SKM-1 (cell line): ENCODE measurements at regions not wholly inside any gene's neighbourhood (a gene's known extent, or its start where the extent isn't known, plus 50 kb on each side); places are given as distances from the start of the nearest gene placed in this dataset.
"Not testable (repeated sequence)": the region's sequence is repeated elsewhere in the genome, so short reads cannot be mapped to it uniquely, and the experiment has no call there.

Experiments used
- DNase-seq: peaks from one replicate; lab custom pipeline; 2025; ENCODE audit not compliant: unreplicated experiment; lab: John Stamatoyannopoulos, UW

DNA sequence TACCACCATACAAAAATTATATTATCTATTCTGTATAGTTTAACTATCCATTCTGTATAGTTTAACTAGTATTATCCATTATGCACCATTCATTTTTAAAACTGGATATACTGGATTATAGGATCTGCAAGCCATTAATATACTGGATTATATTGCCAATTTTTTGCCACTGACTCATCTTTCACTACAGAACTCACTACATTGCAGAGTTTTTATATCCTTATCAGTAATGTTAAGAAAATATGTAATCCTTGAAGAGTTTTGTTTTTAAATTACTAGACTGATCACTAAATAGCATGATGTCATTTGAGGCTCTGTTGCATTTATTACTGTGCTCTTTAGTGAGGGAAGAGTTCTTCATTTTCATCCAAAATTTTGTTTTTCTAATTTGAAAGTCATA lies 109.8 kb upstream of the SNX2 start:
- no peak for DNase-seq

DNA sequence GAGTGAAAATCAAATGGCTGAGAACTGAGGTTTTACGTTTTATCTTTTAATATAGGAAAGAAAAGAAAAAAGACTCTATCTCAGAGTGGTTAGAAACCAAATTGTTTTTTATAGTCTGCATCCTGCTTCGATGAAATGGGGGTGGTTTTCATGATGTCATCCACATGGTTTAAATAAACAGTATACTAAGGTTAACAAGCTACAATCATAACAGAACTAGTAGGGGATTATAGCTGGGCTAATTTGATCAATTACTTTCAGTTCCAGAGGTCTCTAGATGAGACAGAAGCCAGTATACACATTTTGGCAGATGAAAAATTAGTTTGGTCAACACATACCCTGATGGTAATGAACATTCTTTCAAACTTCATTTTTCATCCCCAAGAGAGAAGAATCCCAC lies 106.3 kb upstream of the SNX2 start:
- no peak for DNase-seq

DNA sequence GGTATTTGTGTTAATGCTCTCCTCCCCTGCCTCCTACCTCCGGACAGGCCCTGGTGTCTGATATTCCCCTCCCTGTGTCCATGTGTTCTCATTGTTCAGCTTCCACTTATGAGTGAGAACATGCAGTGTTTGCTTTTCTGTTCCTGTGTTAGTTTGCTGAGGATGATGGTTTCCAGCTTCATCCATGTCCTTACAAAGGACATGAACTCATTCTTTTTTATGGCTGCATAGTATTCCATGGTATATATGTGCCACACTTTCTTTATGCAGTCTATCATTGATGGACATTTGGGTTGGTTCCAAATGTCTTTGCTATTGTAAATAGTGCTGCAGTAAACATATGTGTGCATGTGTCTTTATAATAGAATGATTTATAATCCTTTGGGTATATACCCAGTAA lies 105.2 kb upstream of the SNX2 start:
- DNase-seq: not testable (repeated sequence)

DNA sequence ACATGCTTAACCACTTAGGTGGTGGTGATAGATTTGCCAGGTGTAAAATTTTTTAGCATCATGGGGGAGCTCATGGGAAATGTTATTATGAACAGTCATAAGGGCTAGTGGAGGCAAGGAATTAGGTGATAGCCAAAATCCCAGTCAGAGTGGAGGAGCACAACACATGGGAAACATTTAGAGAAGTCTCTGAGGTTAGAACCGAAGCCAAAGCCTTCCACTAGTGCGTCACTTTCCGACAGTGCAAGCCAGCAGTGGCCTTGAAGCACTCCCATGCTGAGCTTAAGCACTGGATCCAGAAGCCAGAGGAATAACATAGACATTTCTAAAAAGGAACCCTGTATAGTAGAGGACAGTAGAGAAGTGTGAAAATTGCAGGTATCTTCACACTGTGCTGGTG lies 101.5 kb upstream of the SNX2 start:
- no peak for DNase-seq

DNA sequence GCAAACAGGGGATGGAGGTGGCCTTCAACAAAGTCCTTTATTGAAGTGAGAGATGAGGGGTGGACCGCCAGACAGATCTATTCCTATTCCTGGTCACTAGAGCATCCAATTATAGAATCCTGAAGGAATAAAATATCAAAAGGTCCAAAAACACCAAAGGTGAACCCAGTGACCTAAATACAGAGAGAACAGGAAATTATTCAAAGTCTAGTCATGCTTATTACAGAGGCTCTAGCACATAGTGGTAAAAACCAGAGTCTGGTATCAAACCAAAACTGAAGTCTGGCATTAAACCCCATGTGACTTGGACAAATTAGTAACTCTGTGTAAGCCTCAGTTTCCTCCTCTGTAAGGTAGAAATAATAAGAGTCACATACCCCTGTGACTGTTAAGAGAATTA lies 100.5 kb upstream of the SNX2 start:
- DNase-seq: no peak

DNA sequence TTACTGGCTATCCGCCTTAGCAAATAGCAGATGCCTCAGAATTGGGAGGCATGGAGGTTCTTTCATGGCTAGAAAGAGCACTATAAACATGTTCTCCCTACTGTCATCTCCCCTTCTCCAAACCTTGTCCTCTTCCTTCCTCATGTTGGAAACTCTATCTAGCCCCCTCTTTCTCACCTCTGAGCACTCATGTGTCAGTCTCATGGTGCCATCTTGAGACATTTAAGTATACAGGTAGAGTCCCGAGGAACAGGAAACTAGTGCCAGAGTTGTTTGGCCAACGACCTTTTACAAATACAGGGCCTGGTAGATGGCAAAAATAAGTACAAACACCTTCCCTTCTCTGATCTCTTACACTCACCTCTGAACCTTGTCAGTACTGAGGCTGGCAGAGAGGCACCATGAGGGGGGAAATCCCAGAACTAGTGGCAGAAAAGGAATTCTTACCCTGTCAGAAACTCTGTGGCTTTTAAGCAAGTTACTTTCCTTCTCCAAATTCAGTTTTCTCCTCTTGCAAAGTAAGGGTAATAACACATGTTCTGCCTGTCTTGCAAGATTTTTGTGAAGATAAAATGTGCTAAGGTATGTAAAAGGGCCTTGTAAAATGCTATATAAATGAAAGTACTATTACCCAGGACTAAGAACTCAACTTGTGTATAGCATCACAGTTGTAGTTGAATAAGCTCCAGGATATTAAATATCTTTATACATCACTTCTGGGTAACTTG lies 94.1 kb upstream of the SNX2 start:
- DNase-seq: no peak

DNA sequence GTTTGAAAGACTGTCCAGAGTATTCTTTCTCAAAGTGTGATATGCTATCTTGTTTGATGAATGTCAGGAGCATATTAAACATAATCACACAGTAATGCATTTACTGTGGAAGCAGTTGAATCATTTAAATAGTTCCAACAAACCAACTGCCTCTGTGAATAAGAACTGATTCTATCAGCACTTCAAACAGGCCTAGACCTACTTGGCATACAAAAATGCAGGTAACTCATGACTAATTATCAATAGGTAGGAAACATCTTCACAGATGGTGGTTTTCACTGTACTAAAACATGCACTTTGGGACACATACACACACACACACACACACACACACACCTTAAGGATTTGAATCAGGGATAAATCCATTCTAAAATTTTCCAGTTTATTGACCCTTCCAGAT lies 91.2 kb upstream of the SNX2 start:
- DNase-seq: no peak

DNA sequence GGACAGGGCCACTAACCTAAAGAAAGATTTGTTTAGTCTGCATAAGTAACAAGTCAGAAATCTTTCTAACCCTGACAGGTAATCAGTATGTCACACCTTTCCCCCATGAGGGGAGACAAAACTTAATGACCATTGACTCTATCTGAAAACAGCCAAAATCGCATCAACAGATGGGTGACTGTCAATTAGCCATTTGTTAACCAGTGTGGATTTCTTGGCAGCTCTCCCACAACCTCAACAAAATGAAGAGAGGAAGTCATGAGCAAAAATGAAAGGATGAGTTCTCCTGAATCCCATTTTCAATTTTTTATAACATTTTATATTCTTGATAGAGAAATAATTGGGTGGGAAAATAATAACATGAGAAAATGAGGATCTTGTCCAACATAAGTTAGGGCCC lies 84.6 kb upstream of the SNX2 start:
- DNase-seq: no peak

DNA sequence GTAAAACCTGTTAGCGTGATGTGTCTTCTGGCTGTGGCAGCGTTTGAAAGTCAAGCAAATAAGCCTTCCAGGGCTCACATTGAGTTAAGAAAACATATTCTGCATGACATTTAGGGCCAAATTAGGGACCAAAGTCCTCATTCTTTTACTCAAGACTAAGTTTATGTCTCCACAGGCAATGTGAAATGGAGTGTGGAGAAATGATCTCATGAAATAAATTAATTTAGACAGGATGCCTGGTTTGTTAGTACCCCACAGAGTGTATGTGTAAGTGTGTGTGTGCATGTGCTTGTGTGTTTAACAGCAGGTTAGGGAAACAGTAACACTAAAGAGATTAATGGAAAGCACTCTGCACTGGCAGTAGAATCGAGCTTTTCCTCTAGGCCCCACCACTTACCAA lies 82.9 kb upstream of the SNX2 start:
- DNase-seq: no peak

DNA sequence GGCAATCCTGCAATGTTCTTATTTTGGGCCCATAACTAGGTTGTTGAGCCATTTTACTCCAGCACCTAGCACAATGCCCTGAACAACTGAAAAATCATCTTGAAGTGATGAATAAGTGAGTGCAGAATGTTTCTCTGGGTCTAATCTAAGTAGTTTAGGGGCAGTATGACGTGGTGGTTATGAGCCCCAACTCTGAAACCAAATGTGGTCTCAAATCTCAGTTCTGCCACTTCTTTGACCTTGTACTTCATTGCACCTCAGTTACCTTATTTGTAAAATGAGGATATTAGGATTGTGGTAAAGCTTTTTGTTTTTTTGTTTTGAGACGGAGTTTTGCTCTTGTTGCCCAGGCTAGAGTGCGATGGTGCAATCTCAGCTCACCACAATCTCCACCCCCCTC lies 80.9 kb upstream of the SNX2 start:
- no peak for DNase-seq

DNA sequence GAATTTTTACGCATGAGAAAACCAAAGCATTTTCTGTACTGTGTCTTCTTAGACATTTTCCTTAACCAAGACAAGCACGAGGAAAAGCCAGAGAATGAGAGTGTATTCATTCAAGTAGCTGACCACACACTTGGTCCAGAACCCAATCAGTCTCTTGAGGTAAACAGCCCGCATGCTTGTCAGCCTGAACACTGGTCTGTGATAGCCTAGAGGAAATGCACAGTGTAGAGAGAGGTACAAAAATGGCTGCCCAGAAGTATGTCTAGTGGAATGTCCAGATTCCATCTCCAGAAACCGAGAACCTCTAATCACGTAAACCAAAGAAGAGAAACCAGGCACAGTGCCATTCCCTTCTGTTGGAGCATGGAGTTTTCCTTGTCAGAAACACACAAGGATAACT lies 80.0 kb upstream of the SNX2 start:
- no peak for DNase-seq

DNA sequence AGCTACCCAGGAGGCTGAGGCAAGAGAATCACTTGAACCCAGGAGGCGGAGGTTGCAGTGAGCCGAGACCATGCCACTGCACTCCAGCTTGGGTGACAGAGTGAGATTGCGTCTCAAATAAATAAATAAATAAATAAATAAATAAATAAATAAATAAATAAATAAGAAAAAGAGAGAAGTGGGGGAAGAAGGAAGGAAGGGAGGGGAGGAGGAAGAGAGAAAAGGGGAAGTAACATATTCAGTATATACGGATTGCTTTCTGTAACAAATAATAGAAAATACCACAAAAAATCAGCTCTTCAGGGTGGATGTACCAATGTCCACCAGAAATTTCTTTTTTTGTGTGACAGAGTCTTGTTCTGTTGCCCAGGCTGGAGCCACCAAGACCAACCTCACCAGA lies 78.1 kb upstream of the SNX2 start:
- peak; percentile 5 for DNase-seq

DNA sequence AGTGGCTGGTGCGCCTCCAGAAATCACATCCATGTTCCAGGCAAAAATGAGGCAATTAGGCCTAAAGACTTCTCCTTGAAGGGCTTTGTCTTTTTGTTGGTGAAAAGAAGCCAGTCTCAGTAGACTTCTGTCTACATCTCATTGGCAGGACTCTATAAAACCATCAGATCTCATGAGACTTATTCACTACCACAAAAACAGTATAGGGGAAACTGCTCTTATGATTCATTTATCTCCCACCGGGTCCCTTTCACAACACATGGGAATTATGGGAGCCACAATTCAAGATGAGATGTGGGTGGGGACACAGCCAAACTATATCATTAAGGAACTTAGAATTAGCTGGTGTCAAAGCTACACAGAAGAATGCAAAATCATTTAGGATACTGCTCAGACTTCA lies 77.7 kb upstream of the SNX2 start:
- DNase-seq: no peak

DNA sequence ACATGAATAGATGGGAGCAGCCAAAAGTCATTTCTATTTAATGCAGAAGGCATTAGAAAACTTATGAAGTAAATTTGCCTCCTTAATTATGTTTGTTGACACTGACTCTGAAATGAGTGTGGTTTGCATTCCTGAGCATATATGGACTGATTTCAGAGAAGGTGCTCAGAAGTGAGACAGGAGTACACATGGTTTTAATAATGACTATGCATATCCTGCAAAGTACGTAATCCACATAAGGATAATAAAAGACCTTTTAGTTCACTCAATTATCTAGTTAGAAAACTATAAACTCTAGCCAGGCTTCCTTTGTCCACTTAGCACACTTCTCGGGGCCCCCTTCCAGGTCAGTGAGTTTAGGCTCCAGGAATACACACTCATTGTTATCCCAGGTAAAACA lies 75.7 kb upstream of the SNX2 start:
- DNase-seq: no peak

DNA sequence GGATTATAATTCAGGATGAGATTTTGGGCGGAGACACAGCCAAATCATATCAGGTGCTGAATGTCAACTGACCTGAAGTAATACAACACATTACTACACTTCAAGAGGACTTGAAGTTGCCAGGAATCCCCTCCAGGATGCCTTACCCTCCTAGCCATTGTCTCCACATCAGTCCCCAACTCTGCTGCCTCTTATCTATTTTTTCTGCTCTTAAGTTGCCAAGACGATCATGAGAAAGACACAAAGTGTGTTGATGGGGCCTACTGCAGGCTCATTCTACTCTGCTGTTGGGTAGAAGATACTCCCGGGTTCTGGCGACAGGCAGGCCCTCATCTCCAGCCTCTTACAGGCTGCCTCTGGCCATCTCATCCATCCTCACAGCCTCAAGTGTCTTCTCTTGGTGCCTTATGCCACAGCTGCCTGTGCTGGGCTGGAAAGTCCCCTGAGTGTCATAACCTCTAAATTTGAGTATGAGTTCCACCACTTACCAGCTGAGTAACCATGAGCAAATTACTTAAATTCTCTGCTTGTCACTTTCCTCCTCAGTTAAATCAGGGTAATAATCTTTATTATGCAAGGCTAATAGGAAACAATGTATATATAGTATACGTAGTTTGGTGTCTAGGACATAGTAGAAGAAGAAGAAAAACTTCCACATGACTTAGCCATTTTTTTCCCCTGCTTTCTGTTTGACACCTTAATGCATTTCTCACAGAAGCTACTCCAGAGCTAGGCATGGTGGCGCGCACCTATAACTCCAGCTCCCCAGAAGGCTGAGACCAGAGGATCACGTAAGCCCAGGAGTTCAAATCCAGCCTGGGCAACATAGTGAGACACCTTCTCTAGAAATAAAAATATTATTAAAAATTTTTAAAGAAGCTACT lies 73.0 kb upstream of the SNX2 start:
- DNase-seq: no peak

DNA sequence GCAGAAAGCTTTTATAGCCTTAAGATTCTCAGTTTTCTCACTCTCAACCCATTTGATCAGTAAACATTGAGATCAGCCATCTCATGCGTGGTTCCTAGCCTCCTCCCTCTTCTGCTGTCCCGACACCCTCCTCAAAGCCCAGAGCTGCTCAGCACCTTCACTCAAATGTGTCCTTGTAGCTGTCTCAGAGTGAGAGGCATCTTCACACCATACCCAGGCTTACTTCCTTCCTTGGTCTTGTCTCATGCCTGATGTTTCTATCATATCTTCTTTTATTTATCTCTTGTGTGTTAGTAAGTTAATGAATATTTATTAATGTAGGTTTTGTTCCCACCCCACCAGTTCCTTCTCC lies 72.4 kb upstream of the SNX2 start:
- DNase-seq: no peak

DNA sequence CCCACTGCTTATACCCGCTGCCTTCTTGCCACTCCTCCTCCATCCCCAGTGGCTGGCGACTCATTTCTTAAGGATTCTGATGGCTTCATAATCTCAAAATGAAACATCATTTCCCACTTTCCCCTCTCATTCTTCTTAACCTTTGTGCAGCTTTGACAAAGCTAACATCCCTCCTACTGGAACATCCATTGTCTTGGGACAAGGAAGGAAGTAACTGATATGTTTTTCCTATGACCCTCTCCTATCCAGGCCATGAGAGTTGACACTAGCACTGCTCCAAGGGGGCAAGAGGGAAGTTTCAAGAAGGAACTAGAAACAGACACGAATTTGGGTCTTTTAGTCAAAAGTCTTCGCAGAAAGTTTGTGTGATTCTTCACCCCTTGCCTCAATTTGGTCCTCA lies 71.7 kb upstream of the SNX2 start:
- no peak for DNase-seq

DNA sequence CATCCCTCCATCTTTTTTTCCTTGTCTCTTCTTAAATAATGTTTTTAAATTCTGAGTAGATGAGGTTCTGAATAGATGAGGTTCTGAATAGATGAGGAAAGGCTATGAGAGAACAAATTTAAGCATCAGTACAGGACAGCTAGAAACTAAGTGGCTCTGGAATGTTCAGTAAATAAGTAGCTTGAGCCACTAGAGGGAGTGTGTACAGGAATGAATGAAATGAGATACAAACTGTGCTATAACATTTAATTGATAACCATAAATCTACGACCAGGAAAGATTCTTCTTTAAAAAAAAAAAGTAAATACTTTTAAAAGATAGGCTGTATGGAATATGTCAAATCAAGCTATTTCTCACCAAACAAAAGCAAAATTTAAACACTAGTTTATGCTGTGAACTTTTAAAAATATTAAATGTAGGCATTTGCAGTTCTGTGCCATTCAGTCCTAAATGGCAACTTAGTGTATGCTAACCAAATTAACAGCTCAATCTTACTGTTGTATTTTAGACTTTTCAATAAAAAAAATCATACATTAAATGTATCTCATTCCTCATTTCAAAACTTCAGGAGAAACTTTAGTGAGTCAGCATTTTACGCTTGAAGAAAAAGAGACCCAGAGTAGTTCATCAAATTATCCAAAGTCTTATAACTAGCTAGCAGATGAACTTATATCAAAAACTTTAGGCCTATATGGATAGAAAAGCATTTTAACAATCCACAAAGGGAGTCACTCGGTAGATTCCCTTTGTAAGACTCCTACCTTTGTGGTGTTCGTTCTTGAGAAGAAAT lies 70.4 kb upstream of the SNX2 start:
- peak; percentile 29 for DNase-seq

DNA sequence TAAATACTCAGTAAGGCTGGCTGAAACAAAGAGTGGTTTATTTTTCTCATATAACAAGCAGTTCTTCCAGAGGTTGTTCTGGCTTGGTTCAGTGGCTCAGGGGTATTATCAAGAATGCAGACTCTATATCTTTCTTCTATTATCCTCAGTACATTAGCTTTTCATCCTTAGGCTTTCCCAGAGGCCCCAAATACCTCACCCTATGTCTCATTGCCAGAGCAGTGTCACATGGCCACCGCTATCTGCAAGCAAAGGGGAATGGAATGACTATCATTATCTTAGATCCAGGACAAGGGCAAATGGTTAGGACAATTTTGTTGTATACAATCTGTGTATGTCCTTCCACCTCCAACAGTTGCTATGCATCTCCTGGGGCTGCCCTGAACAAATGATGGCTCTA lies 69.0 kb upstream of the SNX2 start:
- DNase-seq: no peak

DNA sequence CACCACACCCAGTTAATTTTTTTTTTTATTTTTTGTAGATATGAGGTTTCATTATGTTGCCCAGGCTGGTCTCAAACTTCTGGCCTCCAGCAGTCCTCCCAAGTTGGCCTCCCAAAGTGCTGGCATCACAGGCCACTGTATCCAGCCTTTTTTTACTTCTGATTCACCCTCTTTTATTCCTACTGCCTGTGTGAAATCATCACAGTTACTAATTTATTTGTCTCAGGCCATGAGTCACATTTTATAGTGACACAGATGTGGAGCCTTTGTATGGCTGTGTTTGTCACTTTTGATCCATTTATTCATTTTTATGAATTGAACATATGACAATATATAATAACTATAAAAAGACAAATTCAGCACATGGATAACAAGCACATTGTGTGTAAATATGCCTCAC lies 67.1 kb upstream of the SNX2 start:
- DNase-seq: no peak

DNA sequence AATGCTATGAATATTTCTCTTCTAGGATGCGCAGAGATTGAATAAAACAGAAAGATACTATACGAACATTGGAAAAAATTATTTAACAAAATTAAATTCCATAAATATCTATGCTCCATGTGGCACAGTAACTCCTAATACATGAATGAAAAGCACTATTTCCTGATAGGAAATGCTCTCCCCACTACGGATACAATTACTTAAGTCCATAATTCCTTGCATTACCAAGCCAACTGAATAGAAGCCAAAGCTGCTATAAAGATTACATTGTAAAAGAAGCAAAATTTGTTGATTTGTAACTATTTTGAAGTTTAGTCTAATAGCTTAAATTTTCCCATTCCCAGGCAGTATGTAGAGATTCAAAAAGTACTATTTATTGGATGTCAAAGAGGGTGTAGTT lies 61.8 kb upstream of the SNX2 start:
- no peak for DNase-seq

DNA sequence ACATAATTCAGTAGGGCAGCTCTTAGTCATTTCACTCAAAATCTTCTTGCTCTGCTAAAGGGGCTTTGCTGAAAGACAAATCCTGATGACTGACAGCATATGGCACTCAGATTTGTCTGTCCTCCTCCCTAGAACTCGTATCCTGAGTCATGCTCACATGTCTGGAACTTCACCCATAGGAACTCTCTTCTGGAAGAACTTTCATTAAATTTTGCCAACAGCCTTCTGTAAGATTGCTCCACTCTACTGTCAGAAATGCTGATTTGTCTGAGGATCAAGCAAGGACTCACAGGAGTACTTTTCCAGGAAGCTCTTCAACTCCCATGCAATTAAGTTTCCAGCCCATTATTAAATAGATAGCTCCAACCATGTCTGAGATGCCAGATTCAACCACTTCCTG lies 59.8 kb upstream of the SNX2 start:
- DNase-seq: no peak
